ENCODE measurements at regions not wholly inside any gene's neighbourhood (a gene's known extent, or its start where the extent isn't known, plus 50 kb on each side); places are given as distances from the start of the nearest gene placed in this dataset.

GRCh38 chr7:26443751-26444150 is 152.1 kb downstream of the SNX10 start:
- TF ChIP-seq SUZ12 (IDR thresholded peaks at IDR 0.05; ENCODE audit: extremely low read depth, insufficient read depth, insufficient read length) (no peak), ZNF274 (IDR thresholded peaks at IDR 0.05; ENCODE audit: low read depth, low read length) (no peak), YY1 (IDR thresholded peaks at IDR 0.05; ENCODE audit: insufficient read depth, insufficient read length) (no peak)
